ENCODE measurements at regions not wholly inside any gene's neighbourhood (a gene's known extent, or its start where the extent isn't known, plus 50 kb on each side); places are given as distances from the start of the nearest gene placed in this dataset.
"Not testable (repeated sequence)": the region's sequence is repeated elsewhere in the genome, so short reads cannot be mapped to it uniquely, and the experiment has no call there.

DNA sequence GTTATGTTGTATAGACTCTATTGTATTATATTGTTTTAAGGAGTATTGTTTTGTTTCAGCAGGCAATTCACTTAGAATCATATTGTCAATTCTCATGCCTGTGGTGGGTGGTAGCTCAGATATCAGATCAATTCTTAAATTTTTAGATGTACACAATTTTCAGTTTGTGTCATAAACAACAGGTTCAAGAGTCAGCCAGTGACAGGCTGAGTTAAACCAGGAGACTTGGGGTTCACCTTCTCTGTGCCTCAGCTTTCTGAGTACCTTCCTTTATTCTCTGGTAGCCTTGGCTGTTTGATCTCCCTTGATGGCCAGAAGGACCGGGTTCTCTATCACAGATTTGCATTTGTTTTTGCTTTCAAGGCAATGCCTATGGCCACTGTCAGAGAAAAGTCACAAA lies 199.9 kb upstream of the KCNMB2 start:
- no peak for DNase-seq (ENCODE audit: low spot score)
- H3K9me3 ChIP-seq = no peaks in the 10 kb centered on the region
- no peaks in the 10 kb centered on the region for H3K36me3 ChIP-seq
- TF ChIP-seq, protein P1, sequence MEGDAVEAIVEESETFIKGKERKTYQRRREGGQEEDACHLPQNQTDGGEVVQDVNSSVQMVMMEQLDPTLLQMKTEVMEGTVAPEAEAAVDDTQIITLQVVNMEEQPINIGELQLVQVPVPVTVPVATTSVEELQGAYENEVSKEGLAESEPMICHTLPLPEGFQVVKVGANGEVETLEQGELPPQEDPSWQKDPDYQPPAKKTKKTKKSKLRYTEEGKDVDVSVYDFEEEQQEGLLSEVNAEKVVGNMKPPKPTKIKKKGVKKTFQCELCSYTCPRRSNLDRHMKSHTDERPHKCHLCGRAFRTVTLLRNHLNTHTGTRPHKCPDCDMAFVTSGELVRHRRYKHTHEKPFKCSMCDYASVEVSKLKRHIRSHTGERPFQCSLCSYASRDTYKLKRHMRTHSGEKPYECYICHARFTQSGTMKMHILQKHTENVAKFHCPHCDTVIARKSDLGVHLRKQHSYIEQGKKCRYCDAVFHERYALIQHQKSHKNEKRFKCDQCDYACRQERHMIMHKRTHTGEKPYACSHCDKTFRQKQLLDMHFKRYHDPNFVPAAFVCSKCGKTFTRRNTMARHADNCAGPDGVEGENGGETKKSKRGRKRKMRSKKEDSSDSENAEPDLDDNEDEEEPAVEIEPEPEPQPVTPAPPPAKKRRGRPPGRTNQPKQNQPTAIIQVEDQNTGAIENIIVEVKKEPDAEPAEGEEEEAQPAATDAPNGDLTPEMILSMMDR (IDR thresholded peaks at IDR 0.05) = no peak
- H3K4me3 ChIP-seq = no peak overlapping the region
- H3K27me3 ChIP-seq = no peaks in the 10 kb centered on the region
- no peak overlapping the region for H3K27ac ChIP-seq
- H3K4me1 ChIP-seq = no peaks in the 10 kb centered on the region

DNA sequence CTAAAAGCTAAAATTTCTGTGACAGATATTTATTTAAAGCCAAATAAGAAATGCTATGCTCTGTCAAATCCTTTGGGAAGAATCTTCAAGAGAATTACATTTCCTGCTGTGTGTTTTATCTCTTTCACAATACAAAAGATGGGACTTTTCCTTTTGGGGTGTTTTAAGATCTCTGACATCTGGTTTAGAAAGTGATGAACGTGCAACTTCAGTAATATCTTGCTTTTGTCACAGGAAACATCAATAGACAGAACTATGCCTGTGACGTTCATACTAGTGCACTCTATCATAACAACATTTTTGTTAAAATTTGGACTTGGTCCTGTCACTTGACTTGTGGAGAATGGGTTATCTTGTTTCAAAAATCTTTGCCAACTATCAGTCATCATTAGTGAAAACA lies 195.7 kb upstream of the KCNMB2 start:
- Histone ChIP-seq H3K27ac (no peak overlapping the region), H3K4me3 (no peak overlapping the region), H3K27me3 (no peaks in the 10 kb centered on the region), H3K36me3 (no peaks in the 10 kb centered on the region), H3K4me1 (peaks cover 0 to 16% of the 10 kb centered on the region in 2 donors), H3K9me3 (no peaks in the 10 kb centered on the region)
- TF ChIP-seq, protein P1 (IDR thresholded peaks at IDR 0.05) = no peak
- DNase-seq (ENCODE audit: low spot score) = no peak

DNA sequence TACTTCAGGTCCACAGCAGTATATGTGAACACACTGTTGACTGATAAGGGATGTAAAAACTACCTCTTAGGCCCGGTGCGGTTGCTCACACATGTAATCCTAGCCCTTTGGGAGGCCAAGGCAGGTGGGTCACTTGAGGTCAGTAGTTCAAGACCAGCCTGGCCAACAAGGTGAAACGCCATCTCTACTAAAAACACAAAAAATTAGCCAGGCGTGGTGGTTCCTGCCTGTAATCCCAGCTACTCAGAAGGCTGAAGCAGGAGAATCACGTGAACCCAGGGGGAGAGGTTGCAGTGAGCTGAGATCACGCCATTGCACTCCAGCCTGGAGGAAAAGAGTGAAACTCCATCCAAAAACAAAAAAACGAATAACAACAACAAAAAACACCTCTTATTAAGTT lies 194.6 kb upstream of the KCNMB2 start:
- no peaks in the 10 kb centered on the region for H3K9me3 ChIP-seq
- no peak for DNase-seq (ENCODE audit: low spot score)

DNA sequence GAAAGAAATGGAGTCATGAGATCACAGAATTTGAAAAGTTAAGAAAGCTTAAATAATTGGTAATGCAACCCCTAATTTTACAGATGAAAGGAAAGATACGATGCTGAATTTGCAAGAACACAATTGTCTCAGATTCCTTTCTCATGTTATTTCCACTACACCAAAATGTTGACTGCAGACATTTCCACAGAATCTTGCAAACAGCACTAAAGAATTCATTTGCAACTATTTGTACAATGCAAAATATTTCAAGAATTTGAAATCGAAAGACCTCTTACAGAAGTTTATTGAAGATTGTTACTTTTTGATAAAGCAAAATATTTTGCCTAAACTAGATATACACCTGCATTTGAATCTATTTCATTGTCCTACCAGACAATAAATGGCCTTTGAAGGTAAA lies 194.1 kb upstream of the KCNMB2 start:
- DNase-seq (ENCODE audit: low spot score) = no peak
- TF ChIP-seq, protein P1 (IDR thresholded peaks at IDR 0.05) = no peak
- no peak overlapping the region for H3K4me3 ChIP-seq
- H3K9me3 ChIP-seq = no peaks in the 10 kb centered on the region
- no peaks in the 10 kb centered on the region for H3K36me3 ChIP-seq
- H3K4me1 ChIP-seq = peaks cover 0 to 16% of the 10 kb centered on the region in 2 donors
- H3K27me3 ChIP-seq = no peaks in the 10 kb centered on the region
- no peak overlapping the region for H3K27ac ChIP-seq

More for the DNA sequence above, 194.6 kb upstream of the KCNMB2 start:
- TF ChIP-seq, protein P1 (IDR thresholded peaks at IDR 0.05) = no peak
- no peak overlapping the region for H3K4me3 ChIP-seq
- H3K36me3 ChIP-seq = no peaks in the 10 kb centered on the region
- H3K4me1 ChIP-seq = peaks cover 0 to 16% of the 10 kb centered on the region in 2 donors
- no peaks in the 10 kb centered on the region for H3K27me3 ChIP-seq
- H3K27ac ChIP-seq = no peak overlapping the region

DNA sequence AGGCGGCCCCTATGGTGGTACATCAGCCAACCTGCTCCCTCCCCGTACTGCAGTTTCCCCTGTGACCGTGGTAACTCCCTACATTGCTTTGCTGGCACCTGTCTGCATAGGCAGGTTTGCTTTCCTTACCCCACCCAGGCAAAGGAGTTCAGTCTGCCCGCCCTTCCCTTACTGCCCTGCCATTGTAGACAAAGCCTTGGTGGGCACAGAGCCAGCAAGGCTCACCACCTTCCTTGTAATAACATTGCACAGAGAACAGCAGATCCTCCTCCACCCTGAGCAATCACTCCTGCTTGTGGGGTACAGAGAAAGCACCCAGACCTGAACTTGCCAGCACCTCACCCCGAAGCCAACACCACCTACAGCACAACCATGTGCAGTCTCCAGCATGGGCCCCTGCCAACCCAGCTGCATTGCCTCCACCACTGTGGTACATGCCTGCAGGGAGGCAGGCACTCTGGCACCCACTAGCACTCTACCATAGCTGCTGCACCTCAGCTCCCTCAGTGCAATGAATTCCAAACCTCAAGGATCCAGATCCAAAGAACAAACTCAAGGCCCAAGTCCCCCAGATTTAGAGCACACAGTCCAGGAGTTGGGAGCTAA lies 192.7 kb upstream of the KCNMB2 start:
- no peak overlapping the region for H3K4me3 ChIP-seq
- H3K27me3 ChIP-seq = no peaks in the 10 kb centered on the region
- no peak for DNase-seq (ENCODE audit: low spot score)
- TF ChIP-seq, protein P1 (IDR thresholded peaks at IDR 0.05) = no peak
- no peaks in the 10 kb centered on the region for H3K9me3 ChIP-seq
- no peak overlapping the region for H3K27ac ChIP-seq
- H3K4me1 ChIP-seq = peaks cover 0 to 16% of the 10 kb centered on the region in 2 donors
- H3K36me3 ChIP-seq = no peaks in the 10 kb centered on the region

DNA sequence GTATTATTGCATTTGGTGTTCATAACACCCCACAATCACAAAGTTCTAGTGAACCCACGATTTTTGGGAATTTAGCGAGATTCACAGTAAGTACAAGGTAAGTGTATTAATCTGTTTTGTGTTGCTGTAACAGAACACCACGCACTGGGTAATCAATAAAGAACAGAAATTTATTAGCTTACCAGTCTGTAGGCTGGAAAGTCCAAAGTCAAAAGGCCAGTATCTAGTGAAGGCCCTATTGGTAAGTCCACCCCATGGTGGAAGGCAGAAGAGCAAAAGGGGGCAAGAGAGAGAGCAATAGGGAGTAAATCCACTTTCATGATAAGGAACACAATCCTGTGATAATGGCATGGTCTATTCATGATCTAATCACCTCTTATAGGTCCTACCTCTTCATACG lies 190.3 kb upstream of the KCNMB2 start:
- Histone ChIP-seq H3K27me3 (no peaks in the 10 kb centered on the region), H3K4me1 (peaks cover 0 to 21% of the 10 kb centered on the region in 2 donors), H3K27ac (no peak overlapping the region), H3K4me3 (no peak overlapping the region), H3K9me3 (no peaks in the 10 kb centered on the region), H3K36me3 (no peaks in the 10 kb centered on the region)
- DNase-seq (ENCODE audit: low spot score) = no peak
- TF ChIP-seq, protein P1 (IDR thresholded peaks at IDR 0.05) = no peak

DNA sequence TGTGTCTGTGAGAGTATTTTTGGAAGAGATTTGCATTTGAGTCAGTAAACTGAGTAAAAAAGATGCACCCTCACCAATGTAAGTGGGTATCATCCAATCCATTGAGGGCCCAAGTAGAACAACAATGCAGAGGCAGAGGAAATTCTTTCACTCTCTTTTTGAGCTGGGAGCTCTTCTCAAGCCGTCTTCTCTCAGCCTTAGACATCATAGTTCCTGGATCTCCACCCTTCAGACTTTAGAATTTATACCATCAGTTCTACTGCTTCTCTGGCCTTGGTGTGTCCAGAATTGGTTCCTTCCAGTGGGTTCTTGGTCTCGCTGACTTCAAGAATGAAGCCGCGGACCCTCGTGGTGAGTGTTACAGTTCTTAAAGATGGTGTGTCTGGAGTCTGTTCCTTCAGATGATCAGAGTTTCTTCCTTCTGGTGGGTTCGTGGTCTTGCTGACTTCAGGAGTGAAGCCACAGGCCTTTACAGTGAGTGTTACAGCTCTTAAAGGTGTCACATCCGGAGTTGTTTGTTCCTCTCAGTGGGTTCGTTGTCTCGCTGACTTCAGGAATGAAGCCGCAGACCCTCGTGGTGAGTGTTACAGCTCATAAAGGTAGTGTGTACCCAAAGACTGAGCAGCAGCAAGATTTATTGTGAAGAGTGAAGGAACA lies 187.5 kb upstream of the KCNMB2 start:
- H3K27ac ChIP-seq; H3K36me3 ChIP-seq; H3K4me3 ChIP-seq; H3K27me3 ChIP-seq; H3K9me3 ChIP-seq; DNase-seq (ENCODE audit: low spot score): not testable (repeated sequence)
- peaks cover 0 to 20% of the 10 kb centered on the region in 2 donors for H3K4me1 ChIP-seq

DNA sequence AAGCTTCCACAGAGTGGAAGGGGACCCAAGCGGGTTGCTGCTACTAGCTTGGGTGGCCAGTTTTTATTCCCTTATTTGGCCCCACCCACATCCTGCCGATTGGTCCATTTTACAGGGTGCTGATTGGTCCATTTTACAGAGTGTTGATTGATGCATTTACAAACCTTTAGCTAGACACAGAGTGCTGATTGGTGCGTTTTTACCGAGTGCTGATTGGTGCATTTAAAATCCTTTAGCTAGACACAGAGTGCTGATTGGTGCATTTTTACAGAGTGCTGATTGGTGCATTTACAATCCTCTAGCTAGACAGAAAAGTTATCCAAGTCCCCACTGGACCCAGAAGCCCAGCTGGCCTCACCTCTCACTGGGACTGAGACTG lies 187.0 kb upstream of the KCNMB2 start:
- H3K36me3 ChIP-seq; H3K4me3 ChIP-seq; H3K27me3 ChIP-seq; DNase-seq (ENCODE audit: low spot score); H3K9me3 ChIP-seq; H3K27ac ChIP-seq: not testable (repeated sequence)
- peaks cover 0 to 20% of the 10 kb centered on the region in 2 donors for H3K4me1 ChIP-seq
